OCI-LY3 (cell line): ENCODE measurements at regions not wholly inside any gene's neighbourhood (a gene's known extent, or its start where the extent isn't known, plus 50 kb on each side); places are given as distances from the start of the nearest gene placed in this dataset.

Source experiments
- H2AFZ ChIP-seq: fragments of 200-600, 300-600 bp; shearing (Covaris generic); 2 replicates; pipeline ENCODE4 v1.6.0; 2014; ENCODE audit warnings: antibody characterized with exemption, low read depth, low read length
- H3K27ac ChIP-seq: fragments of 200-600, 300-600 bp; sonication (generic); 2 replicates; pipeline ENCODE4 v1.5.1; 2014; ENCODE audit warnings: mild to moderate bottlenecking, low read length, moderate library complexity, mixed read lengths
- H3K27me3 ChIP-seq: fragments of 200-600, 300-600 bp; sonication (generic); 2 replicates; pipeline ENCODE4 v1.6.1; 2014; ENCODE audit warnings: low read depth, low read length, mixed read lengths
- H3K36me3 ChIP-seq: fragments of 200-600, 300-600 bp; sonication (generic); replicated peaks from 2 replicates; pipeline ENCODE3; 2014; ENCODE audit warnings: low read depth, low read length, mixed read lengths
- H3K4me1 ChIP-seq: fragments of 300-600, 200-600 bp; sonication (generic); 2 replicates; pipeline ENCODE4 v1.6.1; 2014; ENCODE audit warnings: low read length, mixed read lengths
- H3K4me2 ChIP-seq: fragments of 200-600, 300-600 bp; sonication (generic); 2 replicates; pipeline ENCODE4 v1.6.1; 2014; ENCODE audit warnings: low read length, mixed read lengths
- H3K4me3 ChIP-seq: fragments of 300-600, 200-600 bp; sonication (generic); 2 replicates; pipeline ENCODE4 v1.5.1; 2014; ENCODE audit warnings: antibody characterized with exemption, mild to moderate bottlenecking, low read length, moderate library complexity
- H3K79me2 ChIP-seq: fragments of 300-600, 200-600 bp; shearing (Covaris generic); 2 replicates; pipeline ENCODE4 v1.6.1; 2014; ENCODE audit warnings: mild to moderate bottlenecking, low read length, mixed read lengths
- H3K9ac ChIP-seq: fragments of 300-600, 200-600 bp; shearing (Covaris generic); 2 replicates; pipeline ENCODE4 v1.6.0; 2014; ENCODE audit warnings: mild to moderate bottlenecking, low read length, moderate library complexity
- H3K9me3 ChIP-seq: fragments of 200-600, 300-600 bp; shearing (Covaris generic); 2 replicates; pipeline ENCODE4 v1.6.1; 2014; ENCODE audit warnings: low read length, mixed read lengths; ENCODE audit not compliant: insufficient read depth
- H4K20me1 ChIP-seq: fragments of 200-600, 300-600 bp; sonication (generic); 2 replicates; pipeline ENCODE4 v1.6.1; 2016; ENCODE audit warnings: low read length, mixed read lengths; ENCODE audit not compliant: insufficient read depth
- EZH2phosphoT487 ChIP-seq: fragments of 200-600 bp; shearing (Covaris generic); IDR thresholded peaks from 2 replicates; pipeline ENCODE4 v1.6.1; 2018; ENCODE audit warnings: antibody characterized with exemption, mixed run types, low read depth
- TF ChIP-seq, protein P1 (sequence below): fragments of 200-600, 300-600 bp; sonication (generic); IDR thresholded peaks from 2 replicates; pipeline ENCODE4 v1.5.1; 2014; ENCODE audit warnings: antibody characterized with exemption, low read length, low read depth

GRCh38 chr5:167995844-167996425 is 295.5 kb upstream of the WWC1 start:
- Histone ChIP-seq H3K27me3 (peaks cover 5% of the 10 kb centered on the region; the same call in 1 of the 2 replicates), H3K27ac (no peak overlapping the region)

GRCh38 chr5:167998148-167998767 is 293.2 kb upstream of the WWC1 start:
- Histone ChIP-seq H3K27me3 (peaks cover 9% of the 10 kb centered on the region), H3K79me2 (no peaks in the 10 kb centered on the region), H2AFZ (no peak overlapping the region), H4K20me1 (no peaks in the 10 kb centered on the region), H3K27ac (no peak overlapping the region), H3K36me3 (no peaks in the 10 kb centered on the region), H3K4me1 (no peaks in the 10 kb centered on the region), H3K4me2 (no peak overlapping the region), H3K9me3 (no peaks in the 10 kb centered on the region), H3K9ac (no peak overlapping the region), H3K4me3 (no peak overlapping the region)
- TF ChIP-seq, protein P1, sequence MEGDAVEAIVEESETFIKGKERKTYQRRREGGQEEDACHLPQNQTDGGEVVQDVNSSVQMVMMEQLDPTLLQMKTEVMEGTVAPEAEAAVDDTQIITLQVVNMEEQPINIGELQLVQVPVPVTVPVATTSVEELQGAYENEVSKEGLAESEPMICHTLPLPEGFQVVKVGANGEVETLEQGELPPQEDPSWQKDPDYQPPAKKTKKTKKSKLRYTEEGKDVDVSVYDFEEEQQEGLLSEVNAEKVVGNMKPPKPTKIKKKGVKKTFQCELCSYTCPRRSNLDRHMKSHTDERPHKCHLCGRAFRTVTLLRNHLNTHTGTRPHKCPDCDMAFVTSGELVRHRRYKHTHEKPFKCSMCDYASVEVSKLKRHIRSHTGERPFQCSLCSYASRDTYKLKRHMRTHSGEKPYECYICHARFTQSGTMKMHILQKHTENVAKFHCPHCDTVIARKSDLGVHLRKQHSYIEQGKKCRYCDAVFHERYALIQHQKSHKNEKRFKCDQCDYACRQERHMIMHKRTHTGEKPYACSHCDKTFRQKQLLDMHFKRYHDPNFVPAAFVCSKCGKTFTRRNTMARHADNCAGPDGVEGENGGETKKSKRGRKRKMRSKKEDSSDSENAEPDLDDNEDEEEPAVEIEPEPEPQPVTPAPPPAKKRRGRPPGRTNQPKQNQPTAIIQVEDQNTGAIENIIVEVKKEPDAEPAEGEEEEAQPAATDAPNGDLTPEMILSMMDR, result no peak
- TF ChIP-seq EZH2phosphoT487, result no peak

More at GRCh38 chr5:167995844-167996425, 295.5 kb upstream of the WWC1 start:
- H3K4me1 ChIP-seq, result no peaks in the 10 kb centered on the region
- no peak overlapping the region for H3K4me3 ChIP-seq
- H3K9me3 ChIP-seq, result no peaks in the 10 kb centered on the region
- TF ChIP-seq, protein P1, result no peak
- TF ChIP-seq EZH2phosphoT487, result no peak
- H3K4me2 ChIP-seq, result no peak overlapping the region
- H3K9ac ChIP-seq, result no peak overlapping the region
- no peaks in the 10 kb centered on the region for H3K79me2 ChIP-seq
- H3K36me3 ChIP-seq, result no peaks in the 10 kb centered on the region
- H2AFZ ChIP-seq, result no peak overlapping the region
- no peaks in the 10 kb centered on the region for H4K20me1 ChIP-seq

- TF ChIP-seq, protein P1, result no peak
- TF ChIP-seq EZH2phosphoT487, result no peak
- no peaks in the 10 kb centered on the region for H4K20me1 ChIP-seq
- H3K79me2 ChIP-seq, result no peaks in the 10 kb centered on the region
- H3K9me3 ChIP-seq, result no peaks in the 10 kb centered on the region
- H3K27me3 ChIP-seq, result peaks cover 12% of the 10 kb centered on the region
- no peak overlapping the region for H3K4me2 ChIP-seq
- no peak overlapping the region for H3K27ac ChIP-seq
- no peak overlapping the region for H3K4me3 ChIP-seq
- H3K4me1 ChIP-seq, result no peaks in the 10 kb centered on the region
- H3K36me3 ChIP-seq, result no peaks in the 10 kb centered on the region
- H2AFZ ChIP-seq, result no peak overlapping the region
- H3K9ac ChIP-seq, result no peak overlapping the region
These were observed 292.3 kb upstream of the WWC1 start for GRCh38 chr5:167999182-167999581.

- H3K9me3 ChIP-seq, result no peaks in the 10 kb centered on the region
- H3K79me2 ChIP-seq, result no peaks in the 10 kb centered on the region
- no peak overlapping the region for H3K4me3 ChIP-seq
- no peaks in the 10 kb centered on the region for H3K36me3 ChIP-seq
- no peaks in the 10 kb centered on the region for H4K20me1 ChIP-seq
- no peaks in the 10 kb centered on the region for H3K4me1 ChIP-seq
- no peak overlapping the region for H3K27ac ChIP-seq
- H3K27me3 ChIP-seq, result peaks cover 7% of the 10 kb centered on the region
- no peak for TF ChIP-seq EZH2phosphoT487
- TF ChIP-seq, protein P1, result no peak
- H2AFZ ChIP-seq, result no peak overlapping the region
- no peak overlapping the region for H3K9ac ChIP-seq
- no peak overlapping the region for H3K4me2 ChIP-seq
These were observed 290.1 kb upstream of the WWC1 start for GRCh38 chr5:168001318-168001717.
